GM04504 (cell line): ENCODE measurements at regions not wholly inside any gene's neighbourhood (a gene's known extent, or its start where the extent isn't known, plus 50 kb on each side); places are given as distances from the start of the nearest gene placed in this dataset.
"Not testable (repeated sequence)": the region's sequence is repeated elsewhere in the genome, so short reads cannot be mapped to it uniquely, and the experiment has no call there.

Experiments used
- DNase-seq: peaks from one replicate; pipeline ENCODE4 v3.0.0-alpha.2; 2012; ENCODE audit warnings: low read depth

DNA sequence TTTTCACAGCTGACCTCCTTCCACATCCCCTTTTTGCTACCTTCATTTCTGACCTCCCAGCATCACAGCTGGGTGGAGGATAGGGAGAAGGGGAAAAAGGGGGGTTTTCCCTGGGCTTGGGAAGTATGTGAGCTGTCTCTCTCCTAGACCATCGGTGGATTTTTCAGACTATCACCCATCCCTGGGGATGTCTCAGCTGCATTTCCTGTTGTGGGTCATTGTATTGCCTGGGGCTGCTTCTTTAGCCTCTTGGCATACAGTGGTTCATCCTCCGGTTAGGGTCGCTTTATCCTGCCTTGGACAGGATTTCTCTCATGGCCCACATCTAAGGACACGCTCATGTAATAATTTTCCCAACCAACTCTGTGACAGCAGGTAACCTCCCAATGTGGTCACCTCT lies 142.5 kb upstream of the ARG1 start:
- DNase-seq, result no peak

DNA sequence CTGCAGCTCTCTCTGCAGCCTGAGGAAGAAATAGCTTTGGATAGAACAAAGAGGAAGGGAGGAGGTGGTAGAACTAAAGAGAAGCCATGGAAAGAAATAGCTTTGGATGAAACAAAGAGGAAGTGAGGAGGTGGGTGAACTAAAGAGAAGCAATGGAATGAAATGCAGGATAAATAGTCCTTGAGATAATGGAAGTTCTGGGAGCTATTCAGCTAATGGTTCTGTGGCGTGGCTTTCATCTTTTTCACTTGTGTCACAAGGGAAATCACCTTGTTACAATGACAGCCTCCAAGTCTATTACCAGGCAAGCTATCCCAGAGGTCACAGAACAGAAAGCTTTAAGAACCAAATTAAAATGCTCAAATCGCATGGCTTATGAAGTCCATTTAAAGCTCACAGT lies 141.3 kb upstream of the ARG1 start:
- DNase-seq, result no peak

DNA sequence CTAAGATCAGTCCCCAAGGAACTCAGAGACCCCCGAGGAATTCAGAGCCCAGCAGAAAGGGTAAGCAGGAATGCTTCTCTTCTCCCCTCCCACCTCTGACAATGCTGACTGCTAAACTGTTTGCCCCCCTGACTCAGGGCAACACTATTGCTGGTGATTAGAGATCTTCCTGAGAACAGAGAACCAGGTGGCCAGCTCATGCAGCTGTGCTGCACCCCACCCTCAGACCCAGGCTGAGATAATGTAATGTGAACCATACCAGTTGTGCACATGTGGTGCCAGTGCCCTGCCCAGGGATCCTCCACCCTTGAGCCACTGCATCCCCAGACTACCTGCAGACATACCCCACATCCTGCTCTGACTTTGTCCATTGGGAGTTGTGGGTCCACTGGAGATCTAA lies 139.1 kb upstream of the ARG1 start:
- DNase-seq, result no peak

DNA sequence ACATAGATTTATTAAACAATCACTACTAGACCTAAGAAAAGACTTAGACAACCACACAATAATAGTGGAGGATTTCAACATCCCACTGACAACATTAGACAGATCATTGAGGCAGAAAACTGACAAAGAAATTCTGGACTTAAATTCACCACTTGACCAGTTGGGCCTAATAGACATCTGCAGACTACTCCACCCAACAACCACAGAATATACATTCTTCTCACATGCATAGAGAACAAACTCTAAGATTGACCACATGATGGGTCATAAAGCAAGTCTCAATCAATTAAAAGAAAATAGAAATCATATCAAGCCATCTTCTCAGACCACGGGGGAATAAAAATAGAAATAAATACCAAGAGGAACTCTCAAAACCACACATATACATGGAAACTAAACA lies 136.7 kb upstream of the ARG1 start:
- DNase-seq, result no peak

- no peak for DNase-seq
Observed at GRCh38 chr6:131443014-131443413, 130.0 kb upstream of the ARG1 start.

DNA sequence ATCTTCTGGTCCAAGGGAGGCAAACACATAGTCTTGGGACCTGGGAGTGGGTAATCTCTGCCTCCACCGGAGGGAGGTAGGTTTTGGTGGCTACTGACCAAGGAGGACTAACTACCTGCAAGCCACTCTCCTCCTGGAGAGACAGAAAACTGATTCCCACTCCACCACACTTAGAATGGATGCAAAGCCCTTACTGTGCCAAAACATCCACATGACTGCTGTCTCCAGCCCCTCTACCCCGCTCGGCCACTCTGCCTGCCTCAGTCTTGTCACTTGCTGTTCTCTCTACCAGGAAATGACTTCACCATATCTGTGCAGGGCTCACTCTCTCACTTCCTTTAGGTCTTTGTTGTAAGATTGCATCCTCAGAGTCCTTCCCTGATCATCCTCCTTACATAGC lies 129.5 kb upstream of the ARG1 start:
- no peak for DNase-seq

- not testable (repeated sequence) for DNase-seq
Observed at GRCh38 chr6:131445356-131445755, 127.7 kb upstream of the ARG1 start.

DNA sequence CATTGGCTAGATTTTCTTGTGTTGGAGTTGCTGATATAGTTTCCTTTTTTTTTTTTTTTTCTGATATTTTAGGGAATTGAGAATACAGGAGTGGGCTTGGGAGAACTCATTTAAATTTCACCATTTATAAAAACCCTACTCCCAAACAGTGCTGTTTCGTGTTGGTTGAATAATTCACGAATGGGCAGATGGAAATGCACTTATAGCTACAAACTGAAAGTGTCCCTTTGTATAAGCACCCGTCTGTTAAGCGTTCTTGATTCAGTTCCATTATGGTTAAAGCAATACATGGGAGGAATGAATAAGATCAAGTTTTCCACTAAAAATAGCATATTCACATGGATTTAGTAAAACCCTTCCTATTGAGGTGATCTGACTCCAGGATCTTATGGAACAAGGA lies 122.2 kb upstream of the ARG1 start:
- DNase-seq, result no peak

GRCh38 chr6:131451321-131452144 lies 121.5 kb upstream of the ARG1 start:
- DNase-seq, result no peak

DNA sequence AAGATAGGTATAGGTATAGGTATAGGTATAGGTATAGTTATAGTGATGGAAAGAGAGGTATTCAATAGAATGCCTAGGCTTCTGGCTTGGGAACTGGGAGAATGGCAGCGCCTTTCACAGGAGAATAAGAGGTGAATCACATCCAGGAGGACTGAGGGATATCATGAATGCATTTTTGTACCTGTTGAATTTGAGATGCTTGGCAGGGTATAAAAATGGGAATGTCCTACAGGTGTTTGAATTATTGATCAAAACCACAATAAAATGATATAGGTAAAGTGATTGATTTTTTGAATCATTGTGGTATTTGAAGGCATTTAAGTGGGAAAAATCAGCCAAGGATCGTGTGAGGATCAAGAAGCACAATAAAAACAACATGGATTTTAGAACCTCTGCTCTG lies 119.2 kb upstream of the ARG1 start:
- no peak for DNase-seq

DNA sequence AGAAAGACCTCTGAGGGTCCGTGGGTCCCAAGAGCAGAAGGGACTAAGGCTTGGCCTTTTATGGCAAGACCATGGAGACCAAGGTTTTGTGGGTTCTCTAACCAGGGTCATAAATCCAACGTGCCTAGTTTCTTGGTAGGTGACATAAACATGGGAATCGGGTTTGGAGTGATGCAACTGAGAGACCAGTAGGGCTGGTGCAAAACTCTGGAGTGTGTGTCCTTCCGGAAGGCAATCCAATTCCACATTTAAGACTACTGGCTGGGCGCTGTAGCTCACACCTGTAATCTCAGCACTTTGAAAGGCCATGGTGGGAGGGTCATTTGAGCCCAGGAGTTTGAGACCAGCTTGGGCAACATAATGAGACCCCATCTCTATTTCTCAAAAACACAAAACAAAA lies 116.5 kb upstream of the ARG1 start:
- DNase-seq, result no peak

GRCh38 chr6:131459005-131459404 lies 114.0 kb upstream of the ARG1 start:
- DNase-seq, result no peak

DNA sequence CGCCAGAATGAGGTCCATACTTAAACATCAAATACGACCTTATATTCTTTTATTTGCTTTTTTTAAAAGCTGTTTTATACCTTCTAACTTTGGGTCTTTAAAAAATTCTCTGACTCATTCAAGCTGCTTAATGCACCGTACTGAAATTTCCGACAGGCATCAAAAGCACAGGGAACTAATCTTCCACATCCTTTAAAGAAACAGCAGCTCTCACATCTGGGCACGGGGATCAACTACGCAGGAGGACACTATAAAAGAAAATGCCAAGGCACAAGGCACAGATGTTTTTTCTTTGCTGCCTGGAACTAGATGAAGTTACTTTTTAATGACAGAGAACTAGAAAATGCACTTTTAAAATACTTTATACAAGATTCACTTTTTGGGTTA lies 112.4 kb upstream of the ARG1 start:
- no peak for DNase-seq

DNA sequence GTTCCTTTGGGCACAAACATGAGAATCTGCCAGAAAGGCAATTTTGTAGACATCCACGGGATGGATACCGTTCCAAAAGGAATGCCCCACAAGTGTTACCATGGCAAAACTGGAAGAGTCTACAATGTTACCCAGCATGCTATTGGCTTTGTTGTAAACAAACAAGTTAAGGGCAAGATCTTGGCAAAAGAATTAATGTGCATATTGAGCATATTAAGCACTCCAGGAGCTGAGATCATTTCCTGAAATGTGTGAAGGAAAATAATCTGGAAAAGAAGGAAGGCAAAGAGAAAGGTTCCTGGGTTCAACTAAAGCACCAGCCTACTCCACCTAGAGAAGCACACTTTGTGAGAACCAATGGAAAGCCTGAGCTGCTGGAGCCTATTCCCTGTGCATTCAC lies 103.9 kb upstream of the ARG1 start:
- DNase-seq, result no peak

- DNase-seq, result no peak
Observed at GRCh38 chr6:131470534-131470933, 102.5 kb upstream of the ARG1 start.

- DNase-seq, result no peak
Observed at GRCh38 chr6:131471331-131471730, 101.7 kb upstream of the ARG1 start.

DNA sequence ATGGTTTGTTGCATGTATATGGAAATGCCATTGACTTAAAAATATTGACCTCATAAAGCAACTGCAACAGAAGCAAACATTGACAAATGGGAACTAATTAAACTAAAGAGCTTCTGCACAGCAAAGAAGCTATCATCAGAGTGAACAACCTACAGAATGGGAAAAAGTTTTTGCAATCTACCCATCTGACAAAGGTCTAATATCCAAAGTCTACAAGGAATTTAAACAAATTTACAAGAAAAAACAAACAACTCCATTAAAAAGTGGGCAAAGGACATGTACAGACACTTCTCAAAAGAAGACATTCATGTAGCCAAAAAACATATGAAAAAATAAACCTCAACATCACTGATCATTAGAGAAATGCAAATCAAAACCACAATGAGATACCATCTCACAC lies 99.7 kb upstream of the ARG1 start:
- DNase-seq, result not testable (repeated sequence)

DNA sequence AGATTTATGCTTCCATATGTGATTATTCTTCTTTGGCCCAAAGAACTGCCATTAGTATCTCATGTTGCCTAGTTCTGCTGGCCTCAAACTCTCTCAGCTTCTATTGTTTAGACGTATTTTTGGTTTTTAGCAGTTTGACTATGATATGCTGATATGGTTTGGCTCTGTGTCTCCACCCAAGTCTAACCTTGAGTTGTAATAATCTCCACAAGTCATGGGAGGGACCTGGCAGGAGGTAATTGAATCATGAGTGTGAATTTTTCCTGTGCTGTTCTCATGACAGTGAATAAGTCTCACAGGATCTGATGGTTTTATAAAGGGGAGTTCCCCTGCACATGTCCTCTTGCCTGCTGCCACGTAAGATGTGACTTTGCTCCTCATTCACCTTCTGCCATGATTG lies 96.7 kb upstream of the ARG1 start:
- DNase-seq, result no peak

- not testable (repeated sequence) for DNase-seq
Observed at GRCh38 chr6:131478740-131479211, 94.2 kb upstream of the ARG1 start.

DNA sequence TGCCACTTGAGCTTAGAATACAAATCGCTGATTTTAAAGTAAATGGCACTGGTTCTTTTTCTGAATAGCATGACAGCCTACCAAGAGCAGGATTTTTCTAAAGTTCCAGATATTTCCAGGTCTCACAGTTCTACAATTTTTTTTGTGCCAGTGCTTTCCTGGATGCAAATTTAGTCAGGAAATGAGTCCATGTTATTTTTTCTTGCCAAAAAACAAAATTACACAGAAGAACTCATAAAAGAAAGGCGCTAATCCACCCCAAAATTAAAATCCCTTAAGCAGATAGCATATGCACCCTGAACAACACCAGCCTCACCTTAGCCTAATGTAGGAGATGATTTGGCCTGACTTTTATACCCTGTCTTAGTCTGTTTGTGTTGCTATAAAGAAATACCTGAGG lies 86.4 kb upstream of the ARG1 start:
- DNase-seq, result no peak

DNA sequence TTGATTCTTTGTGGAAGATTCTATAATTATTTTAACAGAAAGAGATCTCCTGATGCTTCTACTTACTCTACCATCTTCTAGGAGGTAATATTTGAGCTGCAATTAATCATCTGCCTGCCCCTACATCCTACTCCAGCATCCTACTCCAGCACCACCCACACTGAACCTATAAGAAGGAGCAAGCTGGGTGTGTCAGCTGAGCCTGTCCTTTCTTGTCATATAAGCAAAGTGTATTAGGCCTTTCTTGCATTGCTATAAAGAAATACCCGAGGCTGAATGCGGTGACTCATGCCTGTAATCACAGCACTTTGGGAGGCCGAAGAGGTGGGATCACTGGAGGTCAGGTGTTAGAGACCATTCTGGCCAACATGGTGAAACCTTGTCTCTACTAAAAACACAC lies 84.2 kb upstream of the ARG1 start:
- no peak for DNase-seq

- no peak for DNase-seq
Observed at GRCh38 chr6:131490441-131490840, 82.6 kb upstream of the ARG1 start.

- no peak for DNase-seq
Observed at GRCh38 chr6:131492932-131493573, 80.0 kb upstream of the ARG1 start.

DNA sequence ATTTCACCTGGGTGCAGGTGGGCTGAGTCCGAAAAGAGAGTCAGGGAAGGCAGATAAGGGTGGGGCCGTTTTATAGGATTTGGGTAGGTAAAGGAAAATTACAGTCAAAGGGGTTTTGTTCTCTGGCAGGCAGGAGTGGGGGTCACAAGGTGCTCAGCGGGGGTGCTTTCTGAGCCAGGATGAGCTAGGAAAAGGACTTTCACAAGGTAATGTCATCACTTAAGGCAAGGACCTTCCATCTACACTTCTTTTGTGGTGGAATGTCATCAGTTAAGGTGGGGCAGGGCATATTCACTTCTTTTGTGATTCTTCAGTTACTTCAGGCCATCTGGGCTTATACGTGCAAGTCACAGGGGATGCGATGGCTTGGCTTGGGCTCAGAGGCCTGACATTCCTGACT lies 68.6 kb upstream of the ARG1 start:
- DNase-seq, result not testable (repeated sequence)
